WTC11 (cell line): ENCODE measurements at regions not wholly inside any gene's neighbourhood (a gene's known extent, or its start where the extent isn't known, plus 50 kb on each side); places are given as distances from the start of the nearest gene placed in this dataset.

Experiments used
- CBFB ChIP-seq: sonication (generic); formaldehyde crosslinking; IDR thresholded peaks from 2 replicates; pipeline ENCODE4 v1.8.1; 2022; ENCODE audit warnings: mild to moderate bottlenecking, low read depth, missing genetic modification reagents
- CREB1 ChIP-seq: sonication (generic); formaldehyde crosslinking; IDR thresholded peaks from 2 replicates; pipeline ENCODE4 v1.8.0; 2023; ENCODE audit warnings: mild to moderate bottlenecking, missing genetic modification reagents
- CTCF ChIP-seq: fragments of 200-600 bp; IDR thresholded peaks from 2 replicates; pipeline ENCODE4 v1.8.0; 2022; ENCODE audit warnings: antibody characterized with exemption
- GABPB1 ChIP-seq: sonication (generic); formaldehyde crosslinking; IDR thresholded peaks from 2 replicates; pipeline ENCODE4 v1.8.1; 2023; ENCODE audit warnings: mild to moderate bottlenecking, missing genetic modification reagents
- NR3C1 ChIP-seq: sonication (generic); formaldehyde crosslinking; conservative IDR thresholded peaks from 2 replicates; pipeline ENCODE4 v1.8.1; 2023; ENCODE audit warnings: low read depth, mild to moderate bottlenecking, missing genetic modification reagents
- TCF7 ChIP-seq: sonication (generic); formaldehyde crosslinking; IDR thresholded peaks from 2 replicates; pipeline ENCODE4 v1.8.0; 2022; ENCODE audit warnings: mild to moderate bottlenecking, low read depth, missing genetic modification reagents, moderate library complexity
- TEAD4 ChIP-seq: sonication (generic); formaldehyde crosslinking; IDR thresholded peaks from 2 replicates; pipeline ENCODE4 v1.8.0; 2022; ENCODE audit warnings: mild to moderate bottlenecking, missing genetic modification reagents
- TP53 ChIP-seq: sonication (generic); formaldehyde crosslinking; IDR thresholded peaks from 2 replicates; pipeline ENCODE4 v1.8.1; 2023; ENCODE audit warnings: mild to moderate bottlenecking, missing genetic modification reagents
- ZSCAN18 ChIP-seq: fragments of 250-450 bp; sonication (Bioruptor Pico); IDR thresholded peaks from 2 replicates; pipeline ENCODE4 v2.1.2; 2022; ENCODE audit warnings: mild to moderate bottlenecking, moderate library complexity

- TF ChIP-seq NR3C1 (CRISPR knock-in tag) (no peak), TP53 (CRISPR knock-in tag) (no peak), CBFB (CRISPR knock-in tag) (no peak), CTCF (no peak), ZSCAN18 (no peak), TCF7 (CRISPR knock-in tag) (no peak), GABPB1 (no peak), TEAD4 (no peak), CREB1 (CRISPR knock-in tag) (no peak)
Measured at GRCh38 chr4:29033703-29034102, 1686.5 kb upstream of the PCDH7 start.
